WTC11 (cell line): ENCODE measurements at regions not wholly inside any gene's neighbourhood (a gene's known extent, or its start where the extent isn't known, plus 50 kb on each side); places are given as distances from the start of the nearest gene placed in this dataset.
"Not testable (repeated sequence)": the region's sequence is repeated elsewhere in the genome, so short reads cannot be mapped to it uniquely, and the experiment has no call there.

Source experiments
- ATAC-seq: fragments of 200-7000 bp; cut with Tn5 transposase; 2 replicates; pipeline ENCODE4 v1.10.0; 2021; ENCODE audit warnings: mild to moderate bottlenecking, moderate library complexity
- CTCF ChIA-PET: fragments of 300-600 bp; sonication (Branson Sonifier 250); formaldehyde crosslinking; loops from one replicate; lab custom pipeline; 2021; ENCODE audit warnings: antibody characterized with exemption; lab: Charles Lee
- POLR2A ChIA-PET: fragments of 350-600 bp; sonication (Branson Sonifier 250); formaldehyde crosslinking; loops from one replicate; lab custom pipeline; 2021; ENCODE audit warnings: antibody characterized with exemption; lab: Charles Lee
- DNase-seq: peaks from one replicate; pipeline ENCODE4 v3.0.0; 2021; ENCODE audit warnings: low spot score
- H3K27ac Mint-ChIP-seq: 2 replicates; pipeline ENCODE4 v1.8.0; 2021; ENCODE audit warnings: mixed read lengths
- H3K27me3 Mint-ChIP-seq: 2 replicates; pipeline ENCODE4 v1.8.0; 2021; ENCODE audit warnings: low read depth, mild to moderate bottlenecking, moderate library complexity, mixed read lengths
- H3K36me3 Mint-ChIP-seq: 2 replicates; pipeline ENCODE4 v1.8.0; 2021; ENCODE audit warnings: mixed read lengths
- H3K4me1 Mint-ChIP-seq: 2 replicates; pipeline ENCODE4 v1.8.0; 2022; ENCODE audit warnings: mixed read lengths
- H3K4me3 Mint-ChIP-seq: 2 replicates; pipeline ENCODE4 v1.8.0; 2021; ENCODE audit warnings: mild to moderate bottlenecking, moderate library complexity, mixed read lengths
- H3K9me3 Mint-ChIP-seq: 2 replicates; pipeline ENCODE4 v1.8.0; 2021; ENCODE audit warnings: mixed read lengths

- CTCF ChIA-PET = not testable (repeated sequence)
Observed at GRCh38 chr2:89969190-89969589, 1277.7 kb downstream of the RPIA start.

GRCh38 chr2:89973849-89974248 is 1282.4 kb downstream of the RPIA start:
- Mint-ChIP-seq H3K36me3 (peaks cover 22% of the 10 kb centered on the region), H3K9me3 (peaks cover 39% of the 10 kb centered on the region)
- POLR2A ChIA-PET, ATAC-seq, H3K27ac Mint-ChIP-seq, DNase-seq, CTCF ChIA-PET, H3K27me3 Mint-ChIP-seq, H3K4me3 Mint-ChIP-seq, H3K4me1 Mint-ChIP-seq: not testable (repeated sequence)

More at GRCh38 chr2:89969190-89969589, 1277.7 kb downstream of the RPIA start:
- H3K4me1 Mint-ChIP-seq, H3K4me3 Mint-ChIP-seq, H3K27me3 Mint-ChIP-seq, DNase-seq, POLR2A ChIA-PET, H3K27ac Mint-ChIP-seq, ATAC-seq: not testable (repeated sequence)
- Mint-ChIP-seq H3K9me3 (peaks cover 42% of the 10 kb centered on the region), H3K36me3 (peaks cover 28% of the 10 kb centered on the region)

- ATAC-seq, CTCF ChIA-PET, H3K4me1 Mint-ChIP-seq, H3K4me3 Mint-ChIP-seq, H3K27ac Mint-ChIP-seq, DNase-seq, POLR2A ChIA-PET, H3K27me3 Mint-ChIP-seq: not testable (repeated sequence)
- Mint-ChIP-seq H3K9me3 (peaks cover 53% of the 10 kb centered on the region), H3K36me3 (peaks cover 36% of the 10 kb centered on the region)
Observed at GRCh38 chr2:89979826-89980537, 1288.5 kb downstream of the RPIA start.

- H3K4me1 Mint-ChIP-seq, POLR2A ChIA-PET, DNase-seq, H3K4me3 Mint-ChIP-seq, ATAC-seq, H3K27me3 Mint-ChIP-seq, CTCF ChIA-PET, H3K27ac Mint-ChIP-seq: not testable (repeated sequence)
- Mint-ChIP-seq H3K36me3 (peaks cover 40% of the 10 kb centered on the region), H3K9me3 (peaks cover 53% of the 10 kb centered on the region)
Observed at GRCh38 chr2:89982246-89982645, 1290.8 kb downstream of the RPIA start.

GRCh38 chr2:89985650-89986049 is 1294.2 kb downstream of the RPIA start:
- H3K27ac Mint-ChIP-seq, H3K4me3 Mint-ChIP-seq, CTCF ChIA-PET, H3K4me1 Mint-ChIP-seq, H3K27me3 Mint-ChIP-seq, DNase-seq, POLR2A ChIA-PET, ATAC-seq: not testable (repeated sequence)
- Mint-ChIP-seq H3K9me3 (peaks cover 48% of the 10 kb centered on the region), H3K36me3 (peaks cover 38% of the 10 kb centered on the region)

- H3K36me3 Mint-ChIP-seq = peaks cover 41% of the 10 kb centered on the region
- CTCF ChIA-PET, POLR2A ChIA-PET, ATAC-seq, H3K4me3 Mint-ChIP-seq, H3K4me1 Mint-ChIP-seq, DNase-seq, H3K27ac Mint-ChIP-seq, H3K27me3 Mint-ChIP-seq: not testable (repeated sequence)
- H3K9me3 Mint-ChIP-seq = peaks cover 49% of the 10 kb centered on the region
Observed at GRCh38 chr2:89986532-89986931, 1295.1 kb downstream of the RPIA start.

- H3K27ac Mint-ChIP-seq, CTCF ChIA-PET, H3K4me3 Mint-ChIP-seq, ATAC-seq, POLR2A ChIA-PET, DNase-seq, H3K4me1 Mint-ChIP-seq, H3K27me3 Mint-ChIP-seq: not testable (repeated sequence)
- peaks cover 43% of the 10 kb centered on the region for H3K9me3 Mint-ChIP-seq
- H3K36me3 Mint-ChIP-seq = peaks cover 26% of the 10 kb centered on the region
Observed at GRCh38 chr2:89996779-89997178, 1305.3 kb downstream of the RPIA start.

GRCh38 chr2:90004553-90004952 is 1313.1 kb downstream of the RPIA start:
- H3K27me3 Mint-ChIP-seq, H3K27ac Mint-ChIP-seq, POLR2A ChIA-PET, H3K4me3 Mint-ChIP-seq, CTCF ChIA-PET, DNase-seq, H3K4me1 Mint-ChIP-seq, ATAC-seq: not testable (repeated sequence)
- Mint-ChIP-seq H3K36me3 (peaks cover 19% of the 10 kb centered on the region), H3K9me3 (peaks cover 33% of the 10 kb centered on the region)

- H3K27ac Mint-ChIP-seq, H3K4me1 Mint-ChIP-seq, ATAC-seq, DNase-seq, H3K27me3 Mint-ChIP-seq, H3K36me3 Mint-ChIP-seq, POLR2A ChIA-PET, H3K4me3 Mint-ChIP-seq, CTCF ChIA-PET: not testable (repeated sequence)
- H3K9me3 Mint-ChIP-seq = peaks cover 13% of the 10 kb centered on the region
Observed at GRCh38 chr2:90010442-90011100, 1319.1 kb downstream of the RPIA start.

GRCh38 chr2:90011101-90011443 is 1319.6 kb downstream of the RPIA start:
- CTCF ChIA-PET, H3K4me1 Mint-ChIP-seq, H3K36me3 Mint-ChIP-seq, H3K4me3 Mint-ChIP-seq, ATAC-seq, H3K27me3 Mint-ChIP-seq, DNase-seq, POLR2A ChIA-PET, H3K27ac Mint-ChIP-seq: not testable (repeated sequence)
- H3K9me3 Mint-ChIP-seq = peaks cover 14% of the 10 kb centered on the region

- H3K4me3 Mint-ChIP-seq, DNase-seq, H3K36me3 Mint-ChIP-seq, H3K4me1 Mint-ChIP-seq, ATAC-seq, POLR2A ChIA-PET, H3K27me3 Mint-ChIP-seq, CTCF ChIA-PET, H3K27ac Mint-ChIP-seq: not testable (repeated sequence)
- H3K9me3 Mint-ChIP-seq = peaks cover 22% of the 10 kb centered on the region
Observed at GRCh38 chr2:90019908-90020307, 1328.4 kb downstream of the RPIA start.

GRCh38 chr2:90021234-90021633 is 1329.8 kb downstream of the RPIA start:
- CTCF ChIA-PET = interaction anchor here (0.5 kb wide), 1 partner anchor 56 kb away, joined by 3 read pairs; no protein-coding TSS in a partner anchor
- Mint-ChIP-seq H3K9me3 (peaks cover 27% of the 10 kb centered on the region), H3K36me3 (peaks cover 13% of the 10 kb centered on the region)
- DNase-seq, H3K4me1 Mint-ChIP-seq, H3K27me3 Mint-ChIP-seq, H3K27ac Mint-ChIP-seq, POLR2A ChIA-PET, H3K4me3 Mint-ChIP-seq: not testable (repeated sequence)
- peak; percentile 89 for ATAC-seq
